ENCODE measurements at regions not wholly inside any gene's neighbourhood (a gene's known extent, or its start where the extent isn't known, plus 50 kb on each side); places are given as distances from the start of the nearest gene placed in this dataset.

DNA sequence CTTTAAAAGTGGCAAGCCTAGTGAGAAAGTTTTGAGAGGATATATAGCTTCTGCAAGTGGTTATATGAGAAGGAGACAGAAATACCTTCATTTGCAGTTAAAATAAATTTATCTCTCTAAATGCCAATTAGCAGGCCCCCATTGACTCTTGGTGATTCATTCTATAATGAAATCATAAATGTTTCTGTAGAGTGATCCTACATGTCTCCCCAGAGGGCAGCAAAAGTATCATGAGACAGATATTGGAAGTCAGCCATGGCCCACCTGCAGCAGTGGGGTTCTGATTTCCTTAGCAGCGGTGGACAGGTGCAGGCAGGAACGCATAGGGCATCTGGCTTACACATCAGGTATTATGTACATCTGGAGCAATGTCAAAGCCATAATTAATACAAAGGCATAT, 385.4 kb upstream of the SLC10A2 start:
- Mint-ChIP-seq H3K36me3 (ENCODE audit: low read depth) (no peaks in the 10 kb centered on the region), H3K27ac (no peak overlapping the region), H3K4me1 (ENCODE audit: low read depth) (no peaks in the 10 kb centered on the region), H3K9me3 (no peaks in the 10 kb centered on the region), H3K27me3 (no peaks in the 10 kb centered on the region), H3K4me3 (no peak overlapping the region)
- CTCF ChIA-PET: no interaction called here
- no peak for DNase-seq
- POLR2A ChIA-PET: no interaction called here
- TF ChIP-seq, protein P1, sequence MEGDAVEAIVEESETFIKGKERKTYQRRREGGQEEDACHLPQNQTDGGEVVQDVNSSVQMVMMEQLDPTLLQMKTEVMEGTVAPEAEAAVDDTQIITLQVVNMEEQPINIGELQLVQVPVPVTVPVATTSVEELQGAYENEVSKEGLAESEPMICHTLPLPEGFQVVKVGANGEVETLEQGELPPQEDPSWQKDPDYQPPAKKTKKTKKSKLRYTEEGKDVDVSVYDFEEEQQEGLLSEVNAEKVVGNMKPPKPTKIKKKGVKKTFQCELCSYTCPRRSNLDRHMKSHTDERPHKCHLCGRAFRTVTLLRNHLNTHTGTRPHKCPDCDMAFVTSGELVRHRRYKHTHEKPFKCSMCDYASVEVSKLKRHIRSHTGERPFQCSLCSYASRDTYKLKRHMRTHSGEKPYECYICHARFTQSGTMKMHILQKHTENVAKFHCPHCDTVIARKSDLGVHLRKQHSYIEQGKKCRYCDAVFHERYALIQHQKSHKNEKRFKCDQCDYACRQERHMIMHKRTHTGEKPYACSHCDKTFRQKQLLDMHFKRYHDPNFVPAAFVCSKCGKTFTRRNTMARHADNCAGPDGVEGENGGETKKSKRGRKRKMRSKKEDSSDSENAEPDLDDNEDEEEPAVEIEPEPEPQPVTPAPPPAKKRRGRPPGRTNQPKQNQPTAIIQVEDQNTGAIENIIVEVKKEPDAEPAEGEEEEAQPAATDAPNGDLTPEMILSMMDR (IDR thresholded peaks at IDR 0.05): no peak
- intact Hi-C loops (cut with micrococcal nuclease): no loop called here
- no peak for ATAC-seq

DNA sequence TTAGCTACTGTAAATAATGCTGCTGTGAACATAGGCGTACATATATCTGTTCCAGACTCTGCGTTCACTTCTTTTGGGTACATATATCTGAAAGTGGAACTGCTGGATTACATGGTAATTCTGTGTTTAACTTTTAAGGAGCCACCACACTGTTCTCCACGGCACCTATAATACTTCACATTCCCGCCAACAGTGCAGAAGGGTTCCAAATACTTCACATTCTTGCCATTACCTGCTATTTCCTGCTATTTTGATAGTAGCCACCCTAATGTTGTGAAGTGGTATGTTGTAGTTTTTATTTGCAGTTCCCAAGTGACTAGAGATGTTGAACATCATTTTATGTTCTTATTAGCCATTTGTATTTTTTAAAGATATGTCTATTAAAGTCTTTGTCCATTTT, 377.4 kb upstream of the SLC10A2 start:
- ATAC-seq (no peak), DNase-seq (no peak)
- Mint-ChIP-seq H3K27me3 (no peaks in the 10 kb centered on the region), H3K4me3 (no peak overlapping the region), H3K4me1 (ENCODE audit: low read depth) (no peaks in the 10 kb centered on the region), H3K36me3 (ENCODE audit: low read depth) (no peaks in the 10 kb centered on the region), H3K9me3 (no peaks in the 10 kb centered on the region), H3K27ac (no peak overlapping the region)
- intact Hi-C loops (cut with micrococcal nuclease): no loop called here
- ChIA-PET CTCF (no interaction called here), POLR2A (no interaction called here)
- TF ChIP-seq, protein P1 (IDR thresholded peaks at IDR 0.05): no peak

DNA sequence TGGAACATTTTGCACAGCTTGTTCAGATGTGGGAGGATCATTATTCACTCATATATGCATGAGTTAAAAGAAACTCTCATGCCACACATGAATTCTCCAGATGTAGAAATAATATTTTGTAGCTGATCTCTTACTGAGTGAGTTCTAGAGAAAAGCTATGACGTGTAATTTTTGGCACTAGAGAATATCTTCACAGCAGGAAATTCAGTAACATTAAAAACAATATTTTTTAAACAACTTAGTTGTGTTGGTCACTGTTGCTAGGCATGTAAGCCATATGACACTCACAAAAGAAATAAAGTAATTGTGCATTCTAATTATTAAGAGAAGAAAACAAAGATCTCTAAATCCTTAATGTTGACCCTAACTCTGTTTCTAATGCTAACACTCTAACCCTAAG, 371.4 kb upstream of the SLC10A2 start:
- no peak for ATAC-seq
- Mint-ChIP-seq H3K27ac (no peak overlapping the region), H3K27me3 (no peaks in the 10 kb centered on the region), H3K4me3 (no peak overlapping the region), H3K36me3 (ENCODE audit: low read depth) (no peaks in the 10 kb centered on the region), H3K4me1 (ENCODE audit: low read depth) (no peaks in the 10 kb centered on the region), H3K9me3 (no peaks in the 10 kb centered on the region)
- DNase-seq: no peak
- CTCF ChIA-PET: no interaction called here
- intact Hi-C loops (cut with micrococcal nuclease): no loop called here
- POLR2A ChIA-PET: no interaction called here
- TF ChIP-seq, protein P1 (IDR thresholded peaks at IDR 0.05): no peak

DNA sequence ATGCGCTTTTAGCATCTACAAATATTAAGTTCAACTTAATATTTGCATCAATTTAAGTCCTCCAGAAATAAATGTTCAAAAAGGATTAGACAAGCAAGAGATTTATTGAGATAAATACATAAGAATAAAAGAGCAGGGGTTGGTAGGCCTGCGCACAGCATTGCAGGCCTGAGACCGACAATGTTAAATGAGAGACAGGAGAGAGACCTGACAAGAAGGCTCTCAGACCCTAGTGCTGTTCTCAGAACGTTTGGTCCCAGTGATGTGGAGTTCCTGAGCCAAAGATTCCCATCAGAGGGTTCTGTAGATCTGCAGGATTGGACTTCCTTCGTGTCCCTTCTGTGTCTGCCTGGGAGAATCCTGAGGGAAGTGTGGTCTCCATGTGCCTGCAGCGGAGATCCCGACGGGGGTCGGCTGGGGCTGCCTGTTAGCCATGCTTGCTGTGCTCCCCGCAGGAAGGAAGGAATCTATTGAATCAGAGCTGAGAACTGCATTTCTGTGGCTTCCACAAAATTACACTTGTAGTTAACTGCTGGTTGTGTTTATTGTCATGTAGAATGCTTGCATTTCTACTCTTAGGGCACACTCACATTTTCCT, 369.9 kb upstream of the SLC10A2 start:
- intact Hi-C loops (cut with micrococcal nuclease): no loop called here

DNA sequence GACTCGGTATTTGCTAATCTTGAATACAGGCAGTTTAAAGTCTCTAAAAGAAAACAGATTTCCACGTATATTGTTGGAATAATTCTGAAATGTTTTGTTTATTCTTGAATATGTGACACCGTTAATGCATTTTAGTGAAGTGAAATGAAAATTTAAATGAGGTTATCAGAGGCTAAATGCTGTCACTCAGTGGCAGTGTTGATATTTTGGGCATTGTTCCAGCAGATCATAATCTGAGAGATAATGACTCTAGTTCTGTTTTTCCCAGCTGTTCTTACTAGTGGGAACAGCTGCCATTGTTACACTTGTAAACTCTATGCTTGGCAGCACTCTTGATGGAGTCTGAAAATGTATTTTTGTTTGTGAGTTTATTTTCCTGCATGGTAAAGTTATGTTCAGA, 365.6 kb upstream of the SLC10A2 start:
- no peaks in the 10 kb centered on the region for H3K9me3 Mint-ChIP-seq
- H3K27me3 Mint-ChIP-seq: no peaks in the 10 kb centered on the region
- H3K27ac Mint-ChIP-seq: no peak overlapping the region
- H3K4me3 Mint-ChIP-seq: no peak overlapping the region
- CTCF ChIA-PET: no interaction called here
- H3K4me1 Mint-ChIP-seq (ENCODE audit: low read depth): no peaks in the 10 kb centered on the region
- intact Hi-C loops (cut with micrococcal nuclease): no loop called here
- POLR2A ChIA-PET: no interaction called here
- DNase-seq (no peak), ATAC-seq (no peak)
- TF ChIP-seq, protein P1 (IDR thresholded peaks at IDR 0.05): no peak
- H3K36me3 Mint-ChIP-seq (ENCODE audit: low read depth): no peaks in the 10 kb centered on the region

More for the DNA sequence above, 369.9 kb upstream of the SLC10A2 start:
- ATAC-seq (no peak), DNase-seq (no peak)
- ChIA-PET CTCF (no interaction called here), POLR2A (no interaction called here)
- TF ChIP-seq, protein P1 (IDR thresholded peaks at IDR 0.05): no peak
- no peaks in the 10 kb centered on the region for H3K4me1 Mint-ChIP-seq (ENCODE audit: low read depth)
- no peaks in the 10 kb centered on the region for H3K9me3 Mint-ChIP-seq
- H3K27me3 Mint-ChIP-seq: no peaks in the 10 kb centered on the region
- no peak overlapping the region for H3K27ac Mint-ChIP-seq
- no peaks in the 10 kb centered on the region for H3K36me3 Mint-ChIP-seq (ENCODE audit: low read depth)
- H3K4me3 Mint-ChIP-seq: no peak overlapping the region

Data from activated CD8-positive, alpha-beta T cell treated with anti-CD3 and anti-CD28 coated beads for 36 hours (primary cell).